Activated naive CD8-positive, alpha-beta T cell (primary cell): ENCODE measurements at regions not wholly inside any gene's neighbourhood (a gene's known extent, or its start where the extent isn't known, plus 50 kb on each side); places are given as distances from the start of the nearest gene placed in this dataset.

ENCODE experiments used
- H3K27ac Mint-ChIP-seq: one replicate; pipeline ENCODE4 v1.8.0; 2021; ENCODE audit warnings: mixed read lengths
- H3K27me3 Mint-ChIP-seq: one replicate; pipeline ENCODE4 v1.8.0; 2021; ENCODE audit warnings: mixed read lengths
- H3K36me3 Mint-ChIP-seq: one replicate; pipeline ENCODE4 v1.8.0; 2021; ENCODE audit warnings: mixed read lengths
- H3K4me1 Mint-ChIP-seq: one replicate; pipeline ENCODE4 v1.8.0; 2021; ENCODE audit warnings: low read depth, mixed read lengths
- H3K4me3 Mint-ChIP-seq: one replicate; pipeline ENCODE4 v1.8.0; 2021; ENCODE audit warnings: mild to moderate bottlenecking, mixed read lengths
- H3K9me3 Mint-ChIP-seq: one replicate; pipeline ENCODE4 v1.8.0; 2021; ENCODE audit warnings: low read depth, mixed read lengths

DNA sequence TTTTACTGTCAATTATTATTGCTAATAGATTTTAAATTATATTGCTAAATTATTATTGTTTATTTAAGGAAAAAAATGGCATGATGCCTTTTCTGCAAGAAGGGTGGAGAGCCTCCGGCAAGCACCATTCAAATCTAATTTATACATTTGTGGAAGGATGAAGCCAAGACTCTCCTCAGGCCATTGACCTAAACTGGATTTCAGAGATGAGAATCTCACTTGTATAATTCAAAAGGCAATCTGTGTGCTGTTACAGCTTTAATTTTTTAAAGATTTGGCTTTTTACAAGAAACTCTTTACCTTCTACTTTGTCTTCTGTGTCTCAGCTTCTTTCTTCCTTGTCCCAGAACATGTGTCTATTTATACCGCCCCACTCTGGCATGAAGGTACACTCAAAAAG is 722.5 kb downstream of the ETS1 start:
- H3K4me1 Mint-ChIP-seq: no peaks in the 10 kb centered on the region
- peaks cover 5% of the 10 kb centered on the region for H3K27me3 Mint-ChIP-seq
- H3K27ac Mint-ChIP-seq: no peak overlapping the region
- H3K9me3 Mint-ChIP-seq: no peaks in the 10 kb centered on the region
- H3K4me3 Mint-ChIP-seq: no peak overlapping the region
- no peaks in the 10 kb centered on the region for H3K36me3 Mint-ChIP-seq

DNA sequence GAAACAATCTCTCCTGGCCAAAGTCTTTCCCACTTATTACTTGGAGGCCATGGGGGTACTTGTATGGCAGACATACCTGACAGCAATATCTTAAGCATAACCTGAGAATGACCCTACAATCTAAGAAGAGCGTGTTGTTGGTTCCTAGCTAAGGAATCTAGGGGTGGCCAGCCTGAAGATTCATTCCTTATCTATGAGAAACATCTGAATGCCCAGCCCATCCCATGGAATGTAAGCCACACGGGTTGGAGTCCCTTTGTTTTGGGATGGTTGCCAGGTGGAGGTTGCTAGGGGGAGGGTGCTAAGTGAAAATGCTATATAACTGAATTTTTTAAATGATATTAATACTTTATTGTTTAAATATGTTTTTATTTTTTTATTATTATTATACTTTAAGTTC is 725.0 kb downstream of the ETS1 start:
- Mint-ChIP-seq H3K36me3 (no peaks in the 10 kb centered on the region), H3K4me3 (no peak overlapping the region), H3K27ac (no peak overlapping the region), H3K27me3 (peaks cover 5% of the 10 kb centered on the region), H3K4me1 (no peaks in the 10 kb centered on the region), H3K9me3 (no peaks in the 10 kb centered on the region)

DNA sequence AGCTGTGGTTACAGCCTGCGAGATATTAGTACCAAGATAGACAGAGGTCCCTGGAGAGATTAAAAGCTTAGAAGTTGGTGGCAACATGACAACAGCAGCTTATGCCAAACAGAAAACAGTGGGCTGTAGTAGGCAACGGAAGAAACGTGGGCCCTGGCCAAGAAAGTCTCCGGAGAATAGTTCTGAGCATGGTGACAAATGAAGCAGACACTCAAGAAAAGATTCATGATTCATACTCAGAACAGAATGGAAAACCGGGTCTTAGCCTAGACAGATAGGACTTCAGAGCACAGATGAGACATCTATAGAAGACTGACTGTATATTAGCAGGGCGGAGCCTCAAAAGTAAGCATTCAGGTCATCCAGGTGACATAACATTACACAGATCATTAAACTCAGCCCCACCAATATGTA is 727.4 kb downstream of the ETS1 start:
- H3K27me3 Mint-ChIP-seq: peaks cover 5% of the 10 kb centered on the region
- H3K4me1 Mint-ChIP-seq: no peaks in the 10 kb centered on the region
- H3K4me3 Mint-ChIP-seq: no peak overlapping the region
- H3K27ac Mint-ChIP-seq: no peak overlapping the region
- no peaks in the 10 kb centered on the region for H3K9me3 Mint-ChIP-seq
- no peaks in the 10 kb centered on the region for H3K36me3 Mint-ChIP-seq

DNA sequence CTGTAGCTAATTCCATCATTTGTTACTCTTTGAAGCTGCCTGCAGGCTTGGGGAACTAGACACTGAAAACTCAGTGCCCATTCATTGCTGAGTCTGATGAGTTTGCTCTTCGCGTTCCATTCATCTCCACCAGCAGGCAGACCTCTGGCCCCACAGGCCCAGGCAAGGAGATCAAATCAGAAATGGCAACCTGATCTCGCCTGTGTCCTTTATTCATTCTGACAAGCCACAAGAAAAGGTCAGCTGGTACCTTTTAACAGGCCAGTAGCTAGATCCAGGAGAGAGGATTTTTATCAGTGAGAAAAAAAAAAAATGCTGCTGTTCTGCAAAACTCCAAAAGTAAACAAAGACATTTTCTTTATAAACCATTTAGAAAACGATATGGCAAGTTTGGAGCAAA is 742.5 kb downstream of the ETS1 start:
- Mint-ChIP-seq H3K9me3 (no peaks in the 10 kb centered on the region), H3K27me3 (peaks cover 7% of the 10 kb centered on the region), H3K4me3 (no peak overlapping the region), H3K27ac (no peak overlapping the region), H3K36me3 (no peaks in the 10 kb centered on the region), H3K4me1 (no peaks in the 10 kb centered on the region)

DNA sequence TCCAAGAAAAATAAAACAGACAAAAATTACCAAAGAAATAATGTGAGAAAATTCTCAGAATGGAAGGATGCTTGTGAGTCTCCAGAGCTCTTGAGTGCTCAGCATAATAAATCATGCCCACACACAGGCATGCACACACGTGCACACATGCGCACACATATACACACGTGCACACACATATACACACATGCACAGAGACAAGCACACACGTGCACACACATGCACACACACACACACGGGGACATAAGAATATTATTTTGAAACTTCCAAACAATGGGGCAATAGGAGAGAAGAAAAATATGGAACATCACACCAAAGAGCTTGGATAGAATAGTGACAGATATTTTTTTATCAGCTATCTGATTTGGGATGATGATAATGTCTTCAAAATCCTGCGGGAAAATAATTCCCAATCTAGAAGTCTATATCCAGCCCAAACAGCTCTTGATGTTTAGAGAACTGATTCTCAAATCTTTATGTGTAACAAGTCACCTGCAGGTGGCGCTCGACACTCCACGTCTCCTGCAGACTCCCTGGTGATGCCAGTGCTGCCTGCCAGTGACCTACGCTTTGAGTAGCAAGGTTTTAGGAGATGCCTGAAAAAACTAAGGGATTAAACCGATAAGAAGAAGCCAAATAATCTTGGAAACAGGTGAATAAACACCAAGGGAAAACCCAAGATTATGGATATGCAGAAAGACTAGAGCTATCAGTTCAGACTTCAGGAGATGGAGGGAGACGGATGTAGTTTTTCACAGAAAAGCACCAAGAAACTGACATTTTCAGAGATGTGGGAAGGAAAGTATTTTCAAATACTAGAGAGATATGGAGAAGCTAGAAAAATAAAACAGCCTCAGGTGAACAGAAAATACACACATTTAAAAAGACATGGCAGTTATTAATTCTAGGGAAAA is 743.6 kb downstream of the ETS1 start:
- Mint-ChIP-seq H3K36me3 (no peaks in the 10 kb centered on the region), H3K4me3 (no peak overlapping the region), H3K9me3 (no peaks in the 10 kb centered on the region), H3K4me1 (no peaks in the 10 kb centered on the region), H3K27ac (no peak overlapping the region), H3K27me3 (peaks cover 8% of the 10 kb centered on the region)

DNA sequence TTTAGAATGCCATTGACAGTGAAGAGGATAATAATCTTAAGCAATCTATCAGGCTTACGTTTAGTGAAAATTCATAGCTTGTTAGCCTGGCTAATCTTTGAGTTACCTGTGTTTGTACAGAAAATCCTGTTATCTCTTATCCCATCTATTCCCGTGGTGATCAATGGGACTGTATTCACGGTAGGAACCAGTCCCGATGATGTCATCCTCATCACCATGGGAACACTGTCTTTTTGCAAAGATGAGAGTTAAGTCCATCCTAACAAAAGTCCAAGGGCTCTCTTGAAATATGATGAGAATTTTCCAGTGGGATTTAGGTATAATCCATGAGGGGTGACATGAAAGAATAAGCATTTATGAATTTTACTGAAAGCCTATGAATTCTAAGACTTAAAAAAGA is 762.2 kb downstream of the ETS1 start:
- H3K27ac Mint-ChIP-seq: no peak overlapping the region
- no peaks in the 10 kb centered on the region for H3K9me3 Mint-ChIP-seq
- peaks cover 18% of the 10 kb centered on the region for H3K27me3 Mint-ChIP-seq

DNA sequence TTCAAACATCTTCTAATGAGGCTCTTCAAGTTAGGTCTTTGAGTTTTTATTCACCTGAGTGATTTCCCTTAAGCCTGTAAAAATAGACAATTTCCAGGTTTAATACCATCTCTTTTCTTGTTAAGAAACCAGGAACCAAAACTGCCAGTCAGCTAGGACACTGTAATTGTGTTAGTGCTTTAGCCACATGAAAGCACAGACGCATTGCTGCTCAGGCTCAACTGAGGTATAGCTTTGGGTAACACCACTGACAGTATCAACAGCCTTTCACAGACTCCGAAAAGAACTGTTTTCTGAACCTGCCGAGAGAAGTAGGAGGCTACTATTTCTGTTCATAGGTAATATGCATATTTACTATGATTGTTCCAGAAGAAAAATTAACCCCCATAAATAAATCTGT is 768.7 kb downstream of the ETS1 start:
- no peaks in the 10 kb centered on the region for H3K9me3 Mint-ChIP-seq
- H3K4me1 Mint-ChIP-seq: no peaks in the 10 kb centered on the region
- no peaks in the 10 kb centered on the region for H3K36me3 Mint-ChIP-seq
- no peak overlapping the region for H3K27ac Mint-ChIP-seq
- H3K4me3 Mint-ChIP-seq: no peak overlapping the region
- H3K27me3 Mint-ChIP-seq: peaks cover 4% of the 10 kb centered on the region

More for the DNA sequence above, 762.2 kb downstream of the ETS1 start:
- no peaks in the 10 kb centered on the region for H3K4me1 Mint-ChIP-seq
- no peak overlapping the region for H3K4me3 Mint-ChIP-seq
- H3K36me3 Mint-ChIP-seq: no peaks in the 10 kb centered on the region

DNA sequence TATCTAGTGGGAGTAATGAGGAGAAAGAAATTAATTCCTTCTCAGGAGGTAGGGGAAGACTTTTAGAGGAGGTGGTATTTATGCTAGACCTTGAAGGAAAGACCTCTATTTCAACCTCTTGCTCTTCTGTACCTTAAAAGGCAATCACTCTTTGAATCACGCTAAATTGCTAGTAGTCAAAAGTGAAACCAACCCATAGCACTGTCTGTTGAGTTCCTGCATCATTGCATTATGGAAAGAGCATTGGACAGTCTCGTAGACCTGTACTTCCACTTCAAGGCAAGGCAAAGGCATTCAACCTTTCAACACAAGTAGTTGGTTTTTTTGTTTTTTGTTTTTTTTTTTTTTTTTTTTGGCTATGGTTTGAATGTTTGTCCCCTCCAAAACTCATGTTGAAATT is 770.4 kb downstream of the ETS1 start:
- H3K4me3 Mint-ChIP-seq: no peak overlapping the region
- H3K27me3 Mint-ChIP-seq: peaks cover 2% of the 10 kb centered on the region
- no peaks in the 10 kb centered on the region for H3K4me1 Mint-ChIP-seq
- H3K9me3 Mint-ChIP-seq: no peaks in the 10 kb centered on the region
- H3K36me3 Mint-ChIP-seq: no peaks in the 10 kb centered on the region
- H3K27ac Mint-ChIP-seq: no peak overlapping the region

DNA sequence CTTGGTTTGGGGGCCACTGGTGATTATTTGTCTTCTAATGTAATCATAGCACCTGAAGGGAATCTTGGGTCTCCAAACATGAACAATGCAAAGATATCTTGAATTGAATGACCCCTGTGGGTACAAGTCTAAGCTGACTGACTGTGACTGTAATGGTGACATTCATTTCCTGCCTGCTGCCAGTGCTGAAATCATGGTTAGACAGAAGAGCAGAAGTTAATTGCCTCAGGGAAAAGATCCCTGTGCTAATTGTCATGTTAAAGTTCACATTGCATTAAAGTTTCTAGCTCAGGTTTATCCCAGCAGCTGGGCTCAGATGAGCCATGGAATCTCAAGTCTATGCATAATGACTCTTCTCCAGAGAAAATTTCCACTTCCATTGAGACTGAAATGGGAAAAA is 772.0 kb downstream of the ETS1 start:
- Mint-ChIP-seq H3K27ac (no peak overlapping the region), H3K4me3 (no peak overlapping the region), H3K27me3 (peaks cover 7% of the 10 kb centered on the region), H3K4me1 (no peaks in the 10 kb centered on the region), H3K36me3 (no peaks in the 10 kb centered on the region), H3K9me3 (no peaks in the 10 kb centered on the region)

DNA sequence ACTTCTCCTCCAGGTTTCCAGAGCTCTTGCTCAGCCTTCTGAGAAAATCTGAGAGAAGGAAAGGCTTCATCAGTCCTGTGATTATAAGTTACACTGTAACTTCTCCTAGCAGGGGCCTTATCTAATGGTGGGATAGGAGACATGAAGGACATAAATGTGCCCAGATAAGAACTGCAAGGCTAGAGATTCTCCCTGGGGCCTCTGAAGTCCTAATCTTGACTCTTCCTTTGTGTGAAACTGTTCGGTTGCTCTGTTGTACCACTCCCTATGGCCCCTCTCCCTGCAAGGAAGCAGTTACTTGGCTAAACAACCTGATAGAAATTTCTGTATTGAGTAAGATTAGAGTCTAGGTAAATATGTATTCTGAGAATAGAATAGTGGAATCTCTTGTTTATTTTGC is 780.9 kb downstream of the ETS1 start:
- no peak overlapping the region for H3K4me3 Mint-ChIP-seq
- no peaks in the 10 kb centered on the region for H3K9me3 Mint-ChIP-seq
- no peaks in the 10 kb centered on the region for H3K4me1 Mint-ChIP-seq
- no peak overlapping the region for H3K27ac Mint-ChIP-seq
- H3K36me3 Mint-ChIP-seq: no peaks in the 10 kb centered on the region
- H3K27me3 Mint-ChIP-seq: peaks cover 7% of the 10 kb centered on the region

DNA sequence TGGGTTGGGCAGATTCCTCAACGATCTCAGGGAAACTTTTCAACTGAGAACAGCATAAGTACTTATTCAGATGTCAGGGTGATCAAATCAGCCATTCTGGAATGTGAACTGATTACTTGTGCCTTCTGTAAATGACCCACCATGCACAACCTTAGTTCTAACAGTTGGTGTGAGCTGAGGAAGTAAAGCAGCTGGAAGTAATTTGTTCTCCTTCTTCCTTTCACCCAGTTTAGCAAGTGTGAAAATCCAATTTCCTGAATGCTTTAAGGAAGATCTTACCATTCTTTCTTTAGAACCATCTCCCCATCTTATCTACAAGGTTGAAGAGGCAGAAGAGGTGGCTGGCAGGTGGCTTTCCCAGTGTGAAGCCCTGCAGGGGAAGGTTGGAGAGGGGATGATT is 781.6 kb downstream of the ETS1 start:
- no peaks in the 10 kb centered on the region for H3K9me3 Mint-ChIP-seq
- H3K36me3 Mint-ChIP-seq: no peaks in the 10 kb centered on the region
- no peak overlapping the region for H3K27ac Mint-ChIP-seq
- peaks cover 4% of the 10 kb centered on the region for H3K27me3 Mint-ChIP-seq
- H3K4me1 Mint-ChIP-seq: no peaks in the 10 kb centered on the region
- H3K4me3 Mint-ChIP-seq: no peak overlapping the region

DNA sequence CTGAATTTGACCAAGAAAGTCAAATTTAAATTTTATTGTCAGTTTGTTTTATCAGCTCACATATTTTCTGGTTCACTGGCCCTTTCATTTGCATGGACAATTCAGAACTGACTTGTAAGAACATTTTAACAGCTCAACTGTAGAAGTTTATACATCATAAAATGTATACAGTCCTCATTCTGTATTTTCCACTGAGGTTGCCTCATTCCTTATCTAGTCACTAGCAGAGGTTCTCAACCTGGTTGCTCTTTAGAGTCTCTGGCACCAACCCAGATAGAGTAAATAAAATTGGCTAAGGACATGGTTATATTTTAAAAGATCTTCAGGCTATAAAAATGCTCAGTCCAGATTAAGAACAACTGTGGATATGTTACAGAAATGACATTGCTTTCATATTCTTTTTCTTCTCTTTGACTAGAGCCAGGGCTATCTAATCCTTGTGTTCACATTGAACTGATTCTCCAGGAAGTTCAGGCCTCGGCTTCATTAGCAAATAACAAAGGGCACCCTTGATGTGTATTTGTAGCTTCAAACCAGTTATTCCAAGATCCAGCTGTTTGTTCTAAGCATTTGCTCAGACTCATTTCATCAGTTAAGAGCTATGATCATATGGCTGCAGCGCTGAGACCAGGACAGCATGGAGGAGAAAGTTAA is 782.5 kb downstream of the ETS1 start:
- H3K9me3 Mint-ChIP-seq: no peaks in the 10 kb centered on the region
- no peaks in the 10 kb centered on the region for H3K4me1 Mint-ChIP-seq
- H3K36me3 Mint-ChIP-seq: no peaks in the 10 kb centered on the region
- no peak overlapping the region for H3K27ac Mint-ChIP-seq
- H3K4me3 Mint-ChIP-seq: no peak overlapping the region
- peaks cover 2% of the 10 kb centered on the region for H3K27me3 Mint-ChIP-seq

DNA sequence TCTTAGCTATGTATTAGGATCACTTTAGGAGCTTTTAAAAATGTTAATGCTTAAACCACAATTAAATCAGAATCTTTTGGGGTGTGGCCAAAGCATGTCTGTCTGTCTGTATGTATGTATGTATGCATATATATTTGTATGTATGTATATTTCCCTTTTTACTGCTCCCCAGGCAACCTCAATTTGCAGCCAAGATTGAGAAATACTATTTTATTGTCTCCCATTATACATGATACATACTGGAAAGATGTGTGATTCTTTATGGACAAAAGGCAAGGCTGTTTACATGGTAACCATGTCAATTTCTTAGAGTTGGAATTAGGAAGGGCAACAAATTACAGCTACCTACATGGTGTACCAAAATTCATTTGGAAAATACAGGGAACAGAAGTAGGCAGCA is 783.6 kb downstream of the ETS1 start:
- Mint-ChIP-seq H3K27me3 (peaks cover 2% of the 10 kb centered on the region), H3K36me3 (no peaks in the 10 kb centered on the region), H3K4me3 (no peak overlapping the region), H3K4me1 (no peaks in the 10 kb centered on the region), H3K27ac (no peak overlapping the region), H3K9me3 (no peaks in the 10 kb centered on the region)

DNA sequence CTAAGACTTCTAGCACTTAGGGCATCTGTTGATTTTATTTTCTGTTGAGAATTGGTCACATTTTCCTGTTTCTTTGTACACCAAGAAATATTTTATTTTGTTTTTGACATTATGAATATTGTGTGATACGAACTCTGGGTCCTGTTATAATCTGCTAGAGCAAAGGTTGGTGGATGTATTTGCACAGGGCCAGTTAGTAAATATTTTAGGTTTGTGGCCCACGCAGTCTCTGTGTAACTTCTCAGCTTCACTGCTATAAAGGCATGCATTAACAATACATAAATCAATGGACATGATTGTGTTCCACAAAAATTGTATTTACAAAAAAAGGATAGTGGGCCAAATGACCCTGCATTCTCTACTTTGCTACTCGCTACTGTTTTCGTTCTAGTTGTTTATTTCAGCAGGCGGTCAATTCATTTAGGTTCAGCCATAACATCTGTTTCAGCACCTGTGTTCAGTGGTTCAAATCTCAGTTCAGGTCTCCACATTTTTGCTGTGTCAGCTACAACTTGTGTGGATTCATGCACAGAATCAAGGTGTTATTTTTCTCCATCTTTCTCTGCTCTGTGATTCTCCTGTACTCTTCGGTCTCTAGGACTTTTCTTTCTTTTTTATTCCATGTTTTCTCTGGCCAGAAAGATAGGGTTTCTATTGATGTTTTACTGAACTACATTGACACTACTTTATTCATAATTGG is 786.2 kb downstream of the ETS1 start:
- H3K36me3 Mint-ChIP-seq: no peaks in the 10 kb centered on the region
- no peak overlapping the region for H3K27ac Mint-ChIP-seq
- no peaks in the 10 kb centered on the region for H3K4me1 Mint-ChIP-seq
- peaks cover 2% of the 10 kb centered on the region for H3K27me3 Mint-ChIP-seq
- no peaks in the 10 kb centered on the region for H3K9me3 Mint-ChIP-seq
- no peak overlapping the region for H3K4me3 Mint-ChIP-seq

DNA sequence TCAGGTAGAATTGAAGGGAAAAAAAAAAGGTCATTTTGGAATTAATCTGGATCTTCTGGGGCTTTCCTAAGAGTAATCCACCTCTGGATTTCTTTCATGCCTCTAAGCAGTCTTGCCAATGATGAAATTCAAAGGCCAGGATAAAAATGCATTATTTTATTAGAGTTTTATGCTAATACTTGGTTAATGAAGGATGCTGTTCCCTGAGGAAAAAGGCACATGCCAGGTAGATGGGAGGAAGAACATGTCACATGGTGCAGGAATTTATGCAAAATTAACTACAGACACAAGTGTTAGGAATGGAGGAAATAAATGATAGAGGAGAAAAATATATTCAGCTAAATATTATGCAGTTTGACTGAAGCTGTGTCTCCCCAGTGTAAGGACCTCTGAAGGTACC is 792.0 kb downstream of the ETS1 start:
- no peaks in the 10 kb centered on the region for H3K9me3 Mint-ChIP-seq
- no peak overlapping the region for H3K4me3 Mint-ChIP-seq
- H3K27ac Mint-ChIP-seq: no peak overlapping the region
- H3K4me1 Mint-ChIP-seq: no peaks in the 10 kb centered on the region
- no peaks in the 10 kb centered on the region for H3K27me3 Mint-ChIP-seq
- no peaks in the 10 kb centered on the region for H3K36me3 Mint-ChIP-seq
